ENCODE measurements at regions not wholly inside any gene's neighbourhood (a gene's known extent, or its start where the extent isn't known, plus 50 kb on each side); places are given as distances from the start of the nearest gene placed in this dataset.
"Not testable (repeated sequence)": the region's sequence is repeated elsewhere in the genome, so short reads cannot be mapped to it uniquely, and the experiment has no call there.

DNA sequence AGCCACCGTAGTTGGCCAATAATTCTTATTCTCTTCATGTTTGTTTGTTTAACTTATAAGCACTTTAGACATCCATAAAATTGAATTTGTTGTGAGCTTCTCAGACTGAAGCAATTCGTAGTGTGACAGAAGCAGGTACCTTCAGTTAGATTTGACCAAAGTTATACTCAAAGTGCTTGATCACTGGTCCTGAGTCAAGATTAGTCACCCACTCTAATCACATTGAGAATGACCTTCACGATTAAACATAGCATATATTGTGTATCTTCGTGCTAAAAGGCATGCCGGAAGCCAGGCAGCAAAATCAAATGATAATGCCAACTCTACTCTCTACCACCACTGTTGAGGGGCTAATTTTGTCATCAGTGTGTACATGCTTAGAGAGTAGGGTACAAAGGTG lies 763.7 kb upstream of the MBL2 start:
- DNase-seq: no peak

DNA sequence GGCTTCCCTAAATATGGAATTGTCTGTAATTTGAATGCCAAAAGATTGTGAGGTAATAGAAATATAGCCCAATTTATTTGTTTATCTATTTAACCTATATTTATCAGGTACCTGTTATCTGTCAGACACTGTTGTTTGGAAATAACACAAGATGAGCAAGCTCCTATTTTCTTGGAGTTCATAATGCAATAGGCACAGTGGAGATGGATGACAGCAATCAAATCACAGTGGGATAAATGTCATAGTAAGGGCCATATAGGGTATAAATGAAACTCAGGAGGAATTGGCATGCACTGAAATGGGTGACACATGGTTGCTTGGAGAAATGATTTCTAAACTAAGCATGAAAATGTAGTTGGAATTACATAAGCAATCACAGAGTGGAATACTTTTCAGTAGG lies 761.8 kb upstream of the MBL2 start:
- no peak for DNase-seq

- DNase-seq: no peak
These were observed 756.4 kb upstream of the MBL2 start for GRCh38 chr10:53528974-53529373.

GRCh38 chr10:53521046-53521445 lies 748.5 kb upstream of the MBL2 start:
- no peak for DNase-seq

DNA sequence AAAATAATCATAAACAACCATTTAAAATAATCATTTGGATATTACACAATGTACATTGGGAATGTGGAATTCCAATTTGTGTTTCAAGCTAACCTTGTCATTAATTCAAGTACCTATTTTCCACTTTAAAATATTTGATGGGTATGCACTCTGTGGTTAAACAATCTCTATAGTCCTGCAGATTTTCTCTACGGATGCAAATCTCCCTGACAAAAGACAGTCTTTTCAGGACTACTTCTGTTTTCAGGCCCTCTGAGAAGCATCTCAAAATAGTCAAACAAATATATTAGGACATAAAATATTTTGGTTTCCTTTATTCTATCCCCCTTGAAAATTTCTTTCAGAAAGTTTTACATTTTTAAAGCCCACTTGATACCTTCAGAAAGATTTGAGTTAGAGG lies 735.6 kb upstream of the MBL2 start:
- no peak for DNase-seq

GRCh38 chr10:53504492-53504891 lies 731.9 kb upstream of the MBL2 start:
- not testable (repeated sequence) for DNase-seq

- no peak for DNase-seq
These were observed 719.2 kb upstream of the MBL2 start for GRCh38 chr10:53491774-53492173.

GRCh38 chr10:53490553-53490952 lies 718.0 kb upstream of the MBL2 start:
- no peak for DNase-seq

DNA sequence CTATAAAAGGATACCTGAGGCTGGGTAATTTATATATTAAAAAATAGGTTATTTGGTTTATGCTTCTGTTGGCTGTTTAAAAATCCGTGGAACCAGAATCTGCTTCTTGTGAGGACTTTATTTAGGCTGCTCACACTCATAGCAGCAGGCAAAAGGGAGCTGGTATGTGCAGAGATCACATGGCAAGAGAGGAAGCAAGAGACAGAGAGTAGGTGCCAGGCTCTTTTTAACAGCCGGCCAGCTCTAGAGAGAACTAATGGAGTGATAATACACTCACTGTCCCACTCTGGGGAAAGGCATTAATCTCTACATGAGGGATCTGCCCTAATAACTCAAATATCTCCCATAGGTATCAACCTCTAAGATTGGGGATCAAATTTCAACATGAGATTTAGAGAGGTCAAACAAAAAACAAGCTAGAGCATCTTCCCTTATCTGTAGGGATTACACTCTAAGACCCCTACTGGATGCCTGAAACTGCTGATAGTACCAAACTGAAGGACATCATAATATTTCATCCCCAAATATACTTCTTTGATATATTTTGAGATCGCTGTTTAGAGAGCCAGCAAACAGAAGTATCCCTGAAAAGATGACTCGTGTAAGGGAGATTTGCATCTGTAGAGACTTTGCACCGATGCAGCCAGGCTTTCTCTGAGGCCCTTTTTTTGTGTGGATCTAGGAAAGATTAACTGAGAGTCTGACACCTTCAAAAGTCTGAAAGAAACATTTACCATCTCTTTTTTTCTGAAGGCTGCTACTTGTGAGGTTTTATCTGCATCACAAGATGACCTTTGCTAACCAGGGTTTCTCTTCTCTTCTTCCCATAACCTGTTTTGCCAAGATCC lies 717.0 kb upstream of the MBL2 start:
- no peak for DNase-seq

DNA sequence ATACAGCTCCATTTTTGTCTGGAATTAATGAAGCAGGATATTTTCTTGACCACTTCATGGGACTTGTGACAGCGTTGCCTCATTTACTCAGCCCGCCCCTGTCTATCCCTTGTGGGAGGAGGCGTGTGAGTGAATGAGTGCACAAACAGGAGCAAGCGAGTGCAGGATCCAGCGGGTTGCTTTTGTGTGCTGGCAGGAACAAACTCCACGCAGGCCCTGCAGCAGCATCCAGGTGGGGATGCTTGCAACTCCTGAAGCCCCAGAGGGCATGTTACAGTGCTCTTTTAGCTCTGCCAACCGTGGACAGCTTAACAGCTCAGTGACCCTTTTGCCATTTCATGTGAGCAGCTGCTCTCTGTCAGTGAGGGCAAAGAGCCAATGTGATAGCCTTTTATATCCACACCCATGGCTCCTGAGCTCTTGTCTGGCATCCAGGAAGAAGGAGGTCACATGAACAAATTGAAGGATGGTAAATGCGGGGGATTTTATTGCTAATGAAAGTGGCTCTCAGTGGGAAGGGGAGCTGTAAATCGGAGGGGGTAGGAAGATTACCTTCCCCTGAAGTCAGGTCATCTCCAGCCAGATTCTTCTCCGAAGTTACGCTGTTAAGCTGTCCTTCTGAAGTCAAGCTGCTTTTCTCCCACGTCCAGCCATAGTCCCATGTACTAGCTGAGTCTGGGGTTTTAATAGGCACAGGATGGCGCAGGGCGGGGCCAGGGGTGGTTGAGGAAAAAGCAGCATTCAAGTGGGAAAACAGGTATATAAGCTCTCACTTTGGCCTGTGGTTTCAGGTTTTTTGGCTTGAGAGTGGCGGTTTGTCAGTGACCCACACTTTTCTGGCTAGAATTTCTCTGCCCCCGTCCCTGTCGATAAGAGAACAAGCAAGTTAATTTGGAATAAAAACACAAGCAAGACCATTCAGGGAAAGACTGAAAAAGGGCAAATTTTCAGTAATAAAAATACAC lies 714.7 kb upstream of the MBL2 start:
- DNase-seq: no peak

GRCh38 chr10:53485422-53485821 lies 712.8 kb upstream of the MBL2 start:
- DNase-seq: not testable (repeated sequence)

DNA sequence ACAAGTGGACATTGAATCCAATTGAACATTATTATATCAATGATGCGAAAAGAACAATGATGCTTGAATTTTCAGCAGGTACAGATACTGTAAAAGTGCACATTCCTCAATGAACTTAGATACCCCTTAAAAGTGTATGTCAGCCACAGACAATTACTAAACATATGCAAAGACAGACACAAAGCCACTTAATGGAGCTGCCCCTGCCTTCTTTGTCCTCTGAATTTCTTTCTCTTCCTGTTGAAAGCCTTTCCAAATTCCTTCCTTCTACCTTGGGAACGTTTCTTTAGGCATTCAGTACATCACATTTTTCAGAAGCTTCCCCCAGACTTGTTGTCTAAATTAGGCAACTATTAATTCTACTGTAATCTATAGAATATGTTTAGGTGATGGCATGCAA lies 706.8 kb upstream of the MBL2 start:
- no peak for DNase-seq

- no peak for DNase-seq
These were observed 704.7 kb upstream of the MBL2 start for GRCh38 chr10:53477313-53477675.

DNA sequence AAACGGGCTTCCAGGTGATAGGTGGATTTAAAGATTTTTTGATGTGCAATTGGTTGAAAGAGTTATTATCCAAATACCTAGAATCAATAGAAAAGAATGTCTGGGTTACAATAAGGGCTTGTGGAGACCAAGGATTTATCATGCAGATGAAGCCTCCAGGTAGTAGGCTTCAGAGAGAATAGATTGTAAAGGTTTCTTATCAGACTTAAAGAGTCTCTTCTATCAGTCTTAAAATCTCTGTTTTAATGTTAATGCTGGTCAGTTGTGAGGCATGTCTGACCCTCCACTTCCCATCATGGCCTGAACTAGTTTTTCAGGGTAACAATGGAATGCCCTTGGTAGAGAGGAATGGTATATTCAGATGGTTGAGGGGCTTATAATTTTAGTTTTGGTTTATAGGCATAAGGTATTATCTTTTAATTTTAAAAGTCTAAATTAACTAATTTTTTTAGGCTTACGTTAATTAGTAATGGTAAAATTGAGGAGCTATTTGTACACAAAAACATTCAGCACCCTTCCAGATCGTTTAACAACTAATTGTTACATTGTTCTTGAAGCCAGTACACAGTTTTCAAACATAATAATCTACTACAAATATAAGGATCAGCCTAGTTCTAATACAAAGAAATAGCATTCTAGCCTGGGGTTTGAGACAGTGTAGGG lies 704.2 kb upstream of the MBL2 start:
- no peak for DNase-seq

DNA sequence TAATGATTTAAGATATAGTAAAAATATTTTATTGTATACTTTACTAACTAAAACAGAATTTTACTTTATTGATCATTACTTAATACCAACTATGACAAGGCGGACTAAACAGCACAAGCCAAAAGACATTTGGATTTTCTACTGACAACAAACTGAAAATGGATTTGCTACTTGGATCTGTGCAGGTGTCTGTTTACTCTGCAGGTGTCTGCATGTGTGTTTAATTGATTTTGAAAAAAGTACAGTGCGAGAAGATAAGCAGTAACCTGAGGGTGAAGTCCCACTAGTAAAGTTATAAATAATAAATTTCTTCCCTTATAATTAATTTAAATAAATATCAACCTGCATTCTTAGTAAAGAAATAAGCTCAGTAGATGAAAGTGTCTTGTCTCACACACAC lies 696.8 kb upstream of the MBL2 start:
- no peak for DNase-seq

DNA sequence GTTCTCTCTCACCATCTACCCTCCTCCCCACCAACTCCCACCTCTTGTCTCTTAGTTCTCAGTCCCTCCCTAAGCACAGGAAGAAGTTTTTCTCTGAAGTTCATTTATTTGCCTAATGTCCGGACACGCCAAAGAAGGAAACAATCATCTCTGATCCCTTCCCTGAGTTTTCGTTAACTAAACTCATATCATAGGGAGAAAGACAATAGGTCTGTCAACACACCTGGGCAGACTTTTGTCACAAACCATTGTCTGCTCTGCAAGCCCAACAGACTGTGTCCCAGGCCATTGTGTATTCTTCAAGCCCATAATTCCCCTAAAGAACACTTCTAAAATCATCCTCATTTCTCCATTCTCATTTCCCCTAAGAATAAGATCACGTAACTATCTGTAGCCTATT lies 691.0 kb upstream of the MBL2 start:
- no peak for DNase-seq

DNA sequence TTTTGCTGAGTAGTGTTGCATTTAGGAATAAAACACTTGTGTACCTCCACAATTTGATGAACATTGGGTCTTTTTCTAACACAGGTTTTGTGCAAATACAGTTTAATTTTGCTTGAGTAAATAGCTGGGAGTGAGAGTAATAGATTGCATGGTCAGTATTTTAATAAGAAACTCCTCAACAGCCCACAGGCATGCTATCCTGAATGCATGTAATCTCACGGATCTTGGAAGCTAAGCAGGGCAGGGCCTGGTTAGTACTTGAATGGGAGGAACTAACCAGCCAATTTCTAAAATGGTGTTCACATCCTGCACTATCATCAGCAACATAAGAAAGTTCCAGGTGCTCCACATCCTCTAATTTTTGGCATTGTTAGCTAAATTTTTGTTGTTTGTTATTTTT lies 685.4 kb upstream of the MBL2 start:
- DNase-seq: no peak

DNA sequence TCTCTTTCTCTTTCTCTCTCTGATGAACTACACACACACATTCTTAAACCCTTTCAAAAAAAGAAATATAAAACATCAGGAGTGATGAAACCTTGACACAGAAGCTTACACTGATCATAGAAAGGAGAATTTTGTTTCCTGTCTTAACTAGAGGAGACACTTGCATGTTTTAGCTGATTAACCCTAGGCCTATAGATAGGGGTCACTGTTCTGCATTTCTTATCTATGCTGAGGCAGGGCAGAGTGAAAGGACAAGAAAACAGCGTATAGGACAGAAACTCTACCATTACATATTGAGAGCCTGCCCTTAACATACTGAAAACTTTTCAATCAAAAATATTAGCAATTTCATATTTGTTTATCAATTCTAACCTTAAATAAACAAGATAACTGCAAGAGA lies 680.6 kb upstream of the MBL2 start:
- DNase-seq: no peak

DNA sequence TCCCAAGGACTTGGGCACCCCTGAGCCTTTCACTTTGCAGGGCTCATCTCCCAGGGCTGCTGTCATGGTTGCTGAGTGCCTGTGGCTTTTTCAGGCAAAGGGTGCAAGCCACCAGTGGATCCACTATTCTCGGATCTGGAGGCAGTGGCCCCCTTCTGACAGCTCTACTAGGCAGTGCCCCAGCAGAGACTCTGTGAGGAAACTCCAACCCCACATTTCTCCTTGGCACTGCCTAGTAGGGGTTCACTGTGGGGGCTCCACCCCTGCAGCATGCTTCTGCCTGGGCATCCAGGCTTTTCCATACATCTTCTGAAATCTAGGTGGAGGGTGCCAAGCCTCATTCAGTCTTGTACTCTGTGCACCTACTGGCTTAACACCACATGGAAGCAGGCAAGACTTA lies 675.0 kb upstream of the MBL2 start:
- DNase-seq: no peak

DNA sequence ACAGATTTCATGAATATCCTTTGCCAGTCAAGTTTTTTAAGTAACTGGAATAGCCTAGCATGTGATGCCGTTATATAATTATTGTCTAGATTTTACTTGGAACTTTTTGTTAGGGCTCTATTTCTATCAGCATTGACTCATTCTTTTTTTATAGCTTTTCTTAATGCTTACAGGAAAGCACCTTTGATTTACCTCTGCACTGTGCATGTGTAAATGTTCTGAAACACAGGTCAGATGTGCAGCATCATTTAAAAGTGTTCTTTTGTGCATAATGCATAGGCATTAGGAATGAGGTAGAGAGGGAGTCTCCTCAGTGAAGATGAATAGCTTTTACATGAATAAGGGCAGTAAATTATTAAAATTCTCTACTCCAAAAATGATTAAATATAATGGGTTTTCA lies 669.3 kb upstream of the MBL2 start:
- DNase-seq: no peak

DNA sequence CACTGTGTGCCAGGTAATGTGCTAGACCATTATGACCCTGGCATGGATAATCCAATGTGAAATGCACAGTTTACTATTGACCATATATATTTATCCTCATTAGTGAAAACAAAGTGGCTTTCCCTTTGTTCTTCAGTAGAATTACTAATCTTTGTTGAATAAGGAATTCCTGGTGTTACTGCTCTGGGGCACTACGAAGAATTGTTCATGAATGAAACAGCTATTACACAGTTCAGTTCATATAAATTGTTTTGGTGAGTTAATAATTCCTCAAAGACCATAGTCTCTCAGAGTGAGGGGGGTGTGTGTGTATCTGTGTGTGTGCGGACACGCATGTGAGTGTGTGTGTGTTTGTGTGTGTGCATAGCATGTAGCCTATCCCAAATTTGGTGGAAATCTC lies 668.0 kb upstream of the MBL2 start:
- DNase-seq: no peak

DNA sequence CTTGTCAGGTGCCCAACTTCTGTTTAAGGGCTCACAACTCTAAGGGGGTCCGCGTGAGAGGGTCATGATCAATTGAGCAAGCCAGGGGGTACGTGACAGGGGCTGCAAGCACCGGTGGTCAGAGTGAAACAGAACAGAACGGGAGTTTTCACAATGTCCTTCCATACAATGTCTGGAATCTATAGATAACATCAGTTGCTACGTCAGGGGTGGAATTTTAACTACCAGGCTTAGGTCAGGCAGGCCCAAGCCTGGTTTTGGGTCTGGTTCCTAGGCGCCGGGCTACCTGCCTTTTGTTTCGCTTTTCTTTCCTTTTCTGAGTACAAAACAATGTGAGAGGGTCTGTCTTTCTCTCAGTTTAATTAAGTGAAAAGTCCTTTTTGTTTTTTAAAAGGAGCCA lies 666.5 kb upstream of the MBL2 start:
- not testable (repeated sequence) for DNase-seq
